Mammary epithelial cell (primary cell): ENCODE measurements at regions not wholly inside any gene's neighbourhood (a gene's known extent, or its start where the extent isn't known, plus 50 kb on each side); places are given as distances from the start of the nearest gene placed in this dataset.

Experiments
- EZH2 ChIP-seq: IDR thresholded peaks from 2 replicates; pipeline ENCODE4 v1.6.1; 2012; ENCODE audit warnings: low read length, inconsistent platforms, borderline replicate concordance
- TF ChIP-seq, protein P1 (sequence below), 2 donors: IDR thresholded peaks in 1 of 2; conservative IDR thresholded peaks in 1 of 2; 2 replicates each; pipeline ENCODE4 v1.5.1; 2011 to 2012; ENCODE audit warnings: inconsistent platforms in 2 of 2, low read length in 2 of 2, mild to moderate bottlenecking in 2 of 2, control low read depth in 1 of 2, low read depth in 1 of 2; ENCODE audit not compliant: insufficient read depth in 1 of 2; ENCODE audit errors: extremely low read depth in 1 of 2

DNA sequence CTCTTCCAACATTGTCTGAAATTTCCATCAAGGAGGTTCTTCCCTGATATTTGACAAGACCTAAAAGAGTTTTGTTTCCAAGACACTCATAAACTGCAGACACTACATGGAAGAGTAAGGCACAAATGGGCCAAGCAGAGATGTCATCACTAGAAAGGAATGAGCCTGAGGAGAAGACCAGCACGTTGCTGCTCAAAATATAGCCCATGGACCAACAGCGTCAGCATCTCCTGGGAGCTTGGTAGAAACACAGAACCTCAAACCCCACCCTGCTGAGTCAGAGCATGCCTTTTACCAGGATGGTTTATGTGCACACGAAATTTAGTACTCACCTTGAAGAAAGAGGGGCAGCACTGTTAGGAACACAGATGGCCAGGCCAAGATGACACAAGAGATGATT lies 128.7 kb upstream of the MID1 start:
- TF ChIP-seq, protein P1, sequence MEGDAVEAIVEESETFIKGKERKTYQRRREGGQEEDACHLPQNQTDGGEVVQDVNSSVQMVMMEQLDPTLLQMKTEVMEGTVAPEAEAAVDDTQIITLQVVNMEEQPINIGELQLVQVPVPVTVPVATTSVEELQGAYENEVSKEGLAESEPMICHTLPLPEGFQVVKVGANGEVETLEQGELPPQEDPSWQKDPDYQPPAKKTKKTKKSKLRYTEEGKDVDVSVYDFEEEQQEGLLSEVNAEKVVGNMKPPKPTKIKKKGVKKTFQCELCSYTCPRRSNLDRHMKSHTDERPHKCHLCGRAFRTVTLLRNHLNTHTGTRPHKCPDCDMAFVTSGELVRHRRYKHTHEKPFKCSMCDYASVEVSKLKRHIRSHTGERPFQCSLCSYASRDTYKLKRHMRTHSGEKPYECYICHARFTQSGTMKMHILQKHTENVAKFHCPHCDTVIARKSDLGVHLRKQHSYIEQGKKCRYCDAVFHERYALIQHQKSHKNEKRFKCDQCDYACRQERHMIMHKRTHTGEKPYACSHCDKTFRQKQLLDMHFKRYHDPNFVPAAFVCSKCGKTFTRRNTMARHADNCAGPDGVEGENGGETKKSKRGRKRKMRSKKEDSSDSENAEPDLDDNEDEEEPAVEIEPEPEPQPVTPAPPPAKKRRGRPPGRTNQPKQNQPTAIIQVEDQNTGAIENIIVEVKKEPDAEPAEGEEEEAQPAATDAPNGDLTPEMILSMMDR (conservative IDR thresholded peaks at IDR 0.05 in 1 of 2, IDR thresholded peaks at IDR 0.05 in 1 of 2; ENCODE audit: extremely low read depth in 1 of 2, insufficient read depth in 1 of 2, low read depth in 1 of 2, low read length in 2 of 2), result no peak
- no peak for TF ChIP-seq EZH2
